Kidney epithelial cell (primary cell): ENCODE measurements at regions not wholly inside any gene's neighbourhood (a gene's known extent, or its start where the extent isn't known, plus 50 kb on each side); places are given as distances from the start of the nearest gene placed in this dataset.

ENCODE experiments used
- DNase-seq: peaks from one replicate; pipeline ENCODE4 v3.0.0-alpha.2; 2010; ENCODE audit warnings: low read depth
- H3K27me3 ChIP-seq: 2 replicates; pipeline ENCODE4 v1.6.0; 2011; ENCODE audit warnings: low read length; ENCODE audit not compliant: control insufficient read depth, insufficient read depth
- H3K36me3 ChIP-seq: 2 replicates; pipeline ENCODE4 v1.5.1; 2011; ENCODE audit warnings: low read length; ENCODE audit not compliant: control insufficient read depth, insufficient read depth
- H3K4me3 ChIP-seq: 2 replicates; pipeline ENCODE4 v1.5.1; 2011; ENCODE audit warnings: low read depth, mild to moderate bottlenecking, control low read depth, low read length
- TF ChIP-seq, protein P1 (sequence below): IDR thresholded peaks from 2 replicates; pipeline ENCODE4 v1.5.1; 2011; ENCODE audit warnings: mild to moderate bottlenecking, moderate library complexity, low read length, control low read depth, inconsistent platforms; ENCODE audit not compliant: insufficient read depth, poor library complexity, severe bottlenecking

DNA sequence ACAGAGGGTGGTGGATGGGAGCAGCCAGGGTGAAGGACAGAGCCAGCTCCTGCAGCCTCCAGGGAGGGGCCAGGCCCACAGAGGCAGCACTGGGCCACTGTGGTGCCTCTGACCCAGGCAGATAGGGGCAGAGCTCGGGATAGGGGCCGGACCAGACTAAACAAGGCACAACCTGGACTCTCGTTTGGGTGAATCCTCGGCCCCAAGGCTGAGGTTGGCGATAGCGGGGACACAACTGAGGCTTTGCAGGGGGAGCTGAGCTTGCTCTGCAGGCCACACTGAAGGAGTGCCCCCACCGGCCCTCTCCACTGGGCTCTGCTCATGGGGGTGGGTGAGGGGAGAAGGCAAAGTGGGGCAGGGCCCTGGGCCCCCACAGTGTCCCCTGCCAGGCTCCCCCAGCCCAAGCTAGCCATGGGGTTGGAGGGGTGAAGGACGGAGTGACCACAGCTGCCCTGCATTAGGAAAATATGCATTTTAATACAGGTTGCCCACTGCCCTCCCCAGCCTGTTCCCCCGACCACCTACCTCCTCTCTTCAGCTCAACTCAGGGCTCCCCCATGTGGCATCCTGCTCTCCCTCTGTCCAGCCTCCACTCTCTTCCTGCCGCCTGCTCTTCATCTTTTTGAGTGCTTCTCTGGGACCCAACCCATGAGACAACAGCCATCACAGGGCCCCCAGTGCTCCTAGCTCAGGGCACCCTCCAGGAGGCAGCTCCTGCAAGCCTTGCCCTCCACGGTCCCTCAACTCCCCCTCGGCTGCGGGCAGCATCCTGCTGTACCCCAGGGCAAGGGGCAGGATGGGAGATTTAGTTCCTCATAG lies 152.8 kb downstream of the INHBB start:
- Histone ChIP-seq H3K4me3 (no peak overlapping the region), H3K36me3 (no peaks in the 10 kb centered on the region), H3K27me3 (peaks cover 9% of the 10 kb centered on the region)
- DNase-seq: no peak
- TF ChIP-seq, protein P1, sequence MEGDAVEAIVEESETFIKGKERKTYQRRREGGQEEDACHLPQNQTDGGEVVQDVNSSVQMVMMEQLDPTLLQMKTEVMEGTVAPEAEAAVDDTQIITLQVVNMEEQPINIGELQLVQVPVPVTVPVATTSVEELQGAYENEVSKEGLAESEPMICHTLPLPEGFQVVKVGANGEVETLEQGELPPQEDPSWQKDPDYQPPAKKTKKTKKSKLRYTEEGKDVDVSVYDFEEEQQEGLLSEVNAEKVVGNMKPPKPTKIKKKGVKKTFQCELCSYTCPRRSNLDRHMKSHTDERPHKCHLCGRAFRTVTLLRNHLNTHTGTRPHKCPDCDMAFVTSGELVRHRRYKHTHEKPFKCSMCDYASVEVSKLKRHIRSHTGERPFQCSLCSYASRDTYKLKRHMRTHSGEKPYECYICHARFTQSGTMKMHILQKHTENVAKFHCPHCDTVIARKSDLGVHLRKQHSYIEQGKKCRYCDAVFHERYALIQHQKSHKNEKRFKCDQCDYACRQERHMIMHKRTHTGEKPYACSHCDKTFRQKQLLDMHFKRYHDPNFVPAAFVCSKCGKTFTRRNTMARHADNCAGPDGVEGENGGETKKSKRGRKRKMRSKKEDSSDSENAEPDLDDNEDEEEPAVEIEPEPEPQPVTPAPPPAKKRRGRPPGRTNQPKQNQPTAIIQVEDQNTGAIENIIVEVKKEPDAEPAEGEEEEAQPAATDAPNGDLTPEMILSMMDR: no peak

DNA sequence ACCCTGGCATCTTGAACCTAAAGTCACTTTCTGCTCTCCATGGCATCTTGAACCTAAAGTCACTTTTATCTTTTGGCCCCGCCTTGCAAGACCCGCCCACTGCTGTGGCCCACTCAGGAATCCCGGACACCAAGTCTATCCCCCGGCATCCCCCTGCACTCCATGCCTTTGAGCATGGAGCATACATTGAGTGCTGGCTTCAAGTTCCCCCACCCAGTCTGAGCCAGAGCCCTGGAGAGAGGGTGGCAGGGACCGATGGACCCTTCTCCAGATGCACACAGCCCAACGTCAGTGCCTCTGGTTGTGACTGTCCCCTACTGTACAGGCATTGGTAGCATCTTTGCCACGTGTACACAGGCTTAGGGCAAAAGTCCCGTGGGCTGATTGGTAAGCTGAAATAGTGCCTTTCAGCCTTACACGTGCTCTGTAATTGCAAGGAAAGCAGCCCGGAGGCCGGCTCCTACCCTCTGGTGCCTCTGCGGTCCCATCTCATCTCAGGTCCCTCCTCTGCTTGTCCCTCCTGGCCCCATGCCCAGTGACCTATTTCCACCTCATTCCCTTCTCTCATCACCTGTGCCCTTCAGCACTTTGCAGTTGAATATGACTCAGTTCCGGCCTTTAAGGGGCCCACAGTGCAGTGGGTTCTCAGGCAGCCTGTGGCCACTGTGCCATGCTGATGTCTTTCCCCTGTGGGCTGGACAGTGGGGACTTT lies 154.0 kb downstream of the INHBB start:
- H3K27me3 ChIP-seq: peaks cover 9% of the 10 kb centered on the region
- H3K4me3 ChIP-seq: no peak overlapping the region
- TF ChIP-seq, protein P1: no peak
- DNase-seq: no peak
- no peaks in the 10 kb centered on the region for H3K36me3 ChIP-seq

DNA sequence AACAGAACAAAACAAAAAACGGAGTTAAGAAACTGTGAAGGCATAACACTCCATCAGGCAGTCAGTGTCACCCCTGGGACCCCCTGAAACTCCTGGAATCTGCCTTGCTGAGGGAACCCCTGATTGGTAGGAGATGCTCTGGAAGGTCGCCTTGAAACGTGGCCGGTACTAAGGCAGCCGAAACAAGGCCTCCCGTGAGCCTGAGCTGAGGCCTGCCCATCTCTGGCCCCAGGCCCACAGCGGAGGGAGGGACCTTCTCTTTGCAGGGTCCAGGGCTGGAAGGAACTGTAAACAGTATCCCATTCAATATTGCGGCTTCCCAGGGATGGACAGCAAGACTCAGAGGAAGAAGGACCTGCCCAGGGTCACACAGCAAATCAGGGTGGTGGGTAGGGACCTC lies 155.7 kb downstream of the INHBB start:
- H3K27me3 ChIP-seq: peaks cover 8% of the 10 kb centered on the region
- TF ChIP-seq, protein P1: no peak
- H3K4me3 ChIP-seq: no peak overlapping the region
- no peak for DNase-seq
- no peaks in the 10 kb centered on the region for H3K36me3 ChIP-seq

DNA sequence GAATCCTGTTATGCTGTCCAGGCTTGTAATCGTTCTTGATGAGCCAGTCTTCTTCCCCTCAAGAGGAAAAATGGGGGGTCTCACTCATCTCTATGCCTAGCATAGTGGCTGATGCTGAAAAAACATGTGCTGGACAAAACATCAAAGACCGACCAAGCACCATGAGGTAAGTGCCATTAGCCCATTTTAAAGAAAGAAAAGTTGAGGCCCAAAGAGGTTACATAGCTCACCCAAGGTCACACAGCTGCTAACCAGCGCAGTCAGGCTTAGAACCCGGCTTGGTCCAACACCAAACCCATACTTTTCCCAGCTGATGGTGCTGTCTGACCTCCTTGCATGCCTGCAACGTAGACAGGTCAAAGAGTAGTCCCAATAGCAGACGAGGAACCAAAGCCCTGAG lies 156.4 kb downstream of the INHBB start:
- TF ChIP-seq, protein P1: no peak
- H3K36me3 ChIP-seq: no peaks in the 10 kb centered on the region
- no peak for DNase-seq
- no peak overlapping the region for H3K4me3 ChIP-seq
- peaks cover 6% of the 10 kb centered on the region for H3K27me3 ChIP-seq

DNA sequence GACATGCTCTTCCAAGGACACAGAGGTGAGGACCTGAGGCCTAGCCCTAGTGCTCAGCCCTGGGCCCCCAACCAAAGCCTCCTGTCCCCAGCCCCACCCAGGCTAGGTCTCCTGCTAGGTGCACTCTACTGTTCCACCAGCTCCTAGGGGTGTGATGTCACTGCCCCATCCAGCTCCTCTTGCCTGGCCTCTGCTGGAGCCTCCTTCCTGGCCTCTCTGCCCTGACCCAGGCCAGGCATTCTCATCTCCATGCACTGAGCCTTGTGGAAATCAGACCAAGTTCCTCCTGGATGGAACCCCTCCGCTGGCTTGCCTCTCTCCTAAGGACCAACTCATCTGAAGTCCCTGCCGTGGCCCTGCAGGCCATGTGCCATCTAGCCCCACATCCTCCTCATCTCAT lies 156.8 kb downstream of the INHBB start:
- no peak overlapping the region for H3K4me3 ChIP-seq
- no peaks in the 10 kb centered on the region for H3K36me3 ChIP-seq
- H3K27me3 ChIP-seq: peaks cover 6% of the 10 kb centered on the region
- no peak for DNase-seq
- TF ChIP-seq, protein P1: no peak
